SJCRH30 (cell line): ENCODE measurements at regions not wholly inside any gene's neighbourhood (a gene's known extent, or its start where the extent isn't known, plus 50 kb on each side); places are given as distances from the start of the nearest gene placed in this dataset.
"Not testable (repeated sequence)": the region's sequence is repeated elsewhere in the genome, so short reads cannot be mapped to it uniquely, and the experiment has no call there.

Source experiments
- DNase-seq, 2 experiments: peaks; one replicate each; pipeline ENCODE4 v3.0.0-alpha.2; 2015 to 2020
- H3K27ac ChIP-seq: fragments of 250-450 bp; sonication (Bioruptor Pico); 2 replicates; pipeline ENCODE4 v1.5.1; 2020; ENCODE audit warnings: mild to moderate bottlenecking, moderate library complexity
- H3K27me3 ChIP-seq: fragments of 250-450 bp; sonication (Bioruptor Pico); 2 replicates; pipeline ENCODE4 v1.5.1; 2020; ENCODE audit warnings: mild to moderate bottlenecking, moderate library complexity
- H3K36me3 ChIP-seq: fragments of 250-450 bp; sonication (Bioruptor Pico); 2 replicates; pipeline ENCODE4 v1.5.1; 2020; ENCODE audit warnings: mild to moderate bottlenecking, moderate library complexity
- H3K4me1 ChIP-seq: fragments of 250-450 bp; sonication (Bioruptor Pico); 2 replicates; pipeline ENCODE4 v1.5.1; 2020; ENCODE audit warnings: mild to moderate bottlenecking, moderate library complexity
- H3K4me3 ChIP-seq: fragments of 250-450 bp; sonication (Bioruptor Pico); 2 replicates; pipeline ENCODE4 v1.5.1; 2020; ENCODE audit warnings: mild to moderate bottlenecking, moderate library complexity
- H3K9me3 ChIP-seq: fragments of 250-450 bp; sonication (Bioruptor Pico); replicated peaks from 2 replicates; pipeline ENCODE4 v1.5.1; 2020; ENCODE audit warnings: mild to moderate bottlenecking, moderate library complexity

GRCh38 chr3:178967177-178967532, 104.5 kb downstream of the ZMAT3 start:
- Histone ChIP-seq H3K4me3 (no peak overlapping the region), H3K27me3 (no peaks in the 10 kb centered on the region), H3K27ac (no peak overlapping the region), H3K4me1 (no peaks in the 10 kb centered on the region), H3K36me3 (no peaks in the 10 kb centered on the region), H3K9me3 (no peaks in the 10 kb centered on the region)
- no peak for DNase-seq

GRCh38 chr3:178966299-178967176, 105.1 kb downstream of the ZMAT3 start:
- Histone ChIP-seq H3K4me1 (no peaks in the 10 kb centered on the region), H3K9me3 (no peaks in the 10 kb centered on the region), H3K36me3 (no peaks in the 10 kb centered on the region), H3K4me3 (peak overlapping the region; percentile 22), H3K27ac (no peak overlapping the region), H3K27me3 (no peaks in the 10 kb centered on the region)
- peak in 1 of 2 experiments; percentile 47 for DNase-seq

- Histone ChIP-seq H3K36me3 (no peaks in the 10 kb centered on the region), H3K27me3 (no peaks in the 10 kb centered on the region), H3K4me3 (no peak overlapping the region), H3K27ac (no peak overlapping the region), H3K4me1 (peaks cover 12% of the 10 kb centered on the region), H3K9me3 (no peaks in the 10 kb centered on the region)
- DNase-seq = peak in 1 of 2 experiments; percentile 18
These were observed 107.1 kb downstream of the ZMAT3 start for GRCh38 chr3:178964551-178964950.

GRCh38 chr3:178960918-178961317, 110.7 kb downstream of the ZMAT3 start:
- Histone ChIP-seq H3K4me3 (no peak overlapping the region), H3K4me1 (peaks cover 12% of the 10 kb centered on the region), H3K9me3 (no peaks in the 10 kb centered on the region), H3K27me3 (no peaks in the 10 kb centered on the region), H3K36me3 (no peaks in the 10 kb centered on the region), H3K27ac (no peak overlapping the region)
- DNase-seq = no peak

GRCh38 chr3:178960181-178960580, 111.4 kb downstream of the ZMAT3 start:
- Histone ChIP-seq H3K4me3 (no peak overlapping the region), H3K36me3 (no peaks in the 10 kb centered on the region), H3K27me3 (no peaks in the 10 kb centered on the region), H3K9me3 (no peaks in the 10 kb centered on the region), H3K4me1 (peaks cover 12% of the 10 kb centered on the region), H3K27ac (no peak overlapping the region; the same call in 1 of the 2 replicates)
- DNase-seq = peak; percentile 56 to 72

- Histone ChIP-seq H3K27ac (no peak overlapping the region), H3K4me3 (no peak overlapping the region), H3K27me3 (no peaks in the 10 kb centered on the region), H3K36me3 (no peaks in the 10 kb centered on the region), H3K4me1 (no peaks in the 10 kb centered on the region), H3K9me3 (no peaks in the 10 kb centered on the region)
- no peak for DNase-seq
These were observed 120.9 kb downstream of the ZMAT3 start for GRCh38 chr3:178950676-178951075.

- no peaks in the 10 kb centered on the region for H3K36me3 ChIP-seq
- H3K4me3 ChIP-seq = no peak overlapping the region
- no peaks in the 10 kb centered on the region for H3K9me3 ChIP-seq
- DNase-seq = no peak
- no peak overlapping the region for H3K27ac ChIP-seq
- no peaks in the 10 kb centered on the region for H3K27me3 ChIP-seq
- no peaks in the 10 kb centered on the region for H3K4me1 ChIP-seq
These were observed 121.7 kb downstream of the ZMAT3 start for GRCh38 chr3:178949896-178950295.

- Histone ChIP-seq H3K4me1 (no peaks in the 10 kb centered on the region), H3K36me3 (no peaks in the 10 kb centered on the region), H3K4me3 (no peak overlapping the region), H3K9me3 (no peaks in the 10 kb centered on the region), H3K27me3 (no peaks in the 10 kb centered on the region), H3K27ac (no peak overlapping the region)
- DNase-seq = no peak
These were observed 123.1 kb downstream of the ZMAT3 start for GRCh38 chr3:178948546-178948945.

- no peaks in the 10 kb centered on the region for H3K4me1 ChIP-seq
- no peaks in the 10 kb centered on the region for H3K36me3 ChIP-seq
- no peaks in the 10 kb centered on the region for H3K9me3 ChIP-seq
- H3K27ac ChIP-seq = no peak overlapping the region
- no peaks in the 10 kb centered on the region for H3K27me3 ChIP-seq
- no peak overlapping the region for H3K4me3 ChIP-seq
- DNase-seq = no peak
These were observed 123.9 kb downstream of the ZMAT3 start for GRCh38 chr3:178947738-178948137.

- not testable (repeated sequence) for H3K9me3 ChIP-seq, H3K27me3 ChIP-seq, DNase-seq, H3K27ac ChIP-seq, H3K4me1 ChIP-seq, H3K4me3 ChIP-seq, H3K36me3 ChIP-seq
These were observed 129.3 kb downstream of the ZMAT3 start for GRCh38 chr3:178942261-178942660.

- no peaks in the 10 kb centered on the region for H3K9me3 ChIP-seq
- H3K27me3 ChIP-seq = no peaks in the 10 kb centered on the region
- H3K27ac ChIP-seq = no peak overlapping the region
- H3K4me1 ChIP-seq = no peaks in the 10 kb centered on the region
- no peaks in the 10 kb centered on the region for H3K36me3 ChIP-seq
- no peak for DNase-seq
- H3K4me3 ChIP-seq = no peak overlapping the region
These were observed 141.5 kb downstream of the ZMAT3 start for GRCh38 chr3:178930116-178930515.

- Histone ChIP-seq H3K27ac (no peak overlapping the region), H3K4me3 (no peak overlapping the region), H3K36me3 (no peaks in the 10 kb centered on the region), H3K4me1 (no peaks in the 10 kb centered on the region), H3K27me3 (no peaks in the 10 kb centered on the region), H3K9me3 (peaks cover 3% of the 10 kb centered on the region)
- no peak for DNase-seq
These were observed 155.4 kb downstream of the ZMAT3 start for GRCh38 chr3:178916223-178916622.

- H3K9me3 ChIP-seq = peaks cover 3% of the 10 kb centered on the region
- no peaks in the 10 kb centered on the region for H3K4me1 ChIP-seq
- H3K4me3 ChIP-seq = no peak overlapping the region
- DNase-seq = no peak
- no peak overlapping the region for H3K27ac ChIP-seq
- H3K36me3 ChIP-seq = no peaks in the 10 kb centered on the region
- H3K27me3 ChIP-seq = no peaks in the 10 kb centered on the region
These were observed 156.2 kb downstream of the ZMAT3 start for GRCh38 chr3:178915365-178915764.

- no peaks in the 10 kb centered on the region for H3K36me3 ChIP-seq
- no peak for DNase-seq
These were observed 164.5 kb downstream of the ZMAT3 start for GRCh38 chr3:178907081-178907480.

GRCh38 chr3:178901204-178901603, 170.4 kb downstream of the ZMAT3 start:
- no peak for DNase-seq
- H3K27me3 ChIP-seq = no peaks in the 10 kb centered on the region
- no peaks in the 10 kb centered on the region for H3K36me3 ChIP-seq
- H3K4me1 ChIP-seq = no peaks in the 10 kb centered on the region
- no peaks in the 10 kb centered on the region for H3K9me3 ChIP-seq
- no peak overlapping the region for H3K4me3 ChIP-seq
- H3K27ac ChIP-seq = no peak overlapping the region

More at GRCh38 chr3:178907081-178907480, 164.5 kb downstream of the ZMAT3 start:
- Histone ChIP-seq H3K4me3 (no peak overlapping the region), H3K27ac (no peak overlapping the region), H3K27me3 (no peaks in the 10 kb centered on the region), H3K4me1 (no peaks in the 10 kb centered on the region), H3K9me3 (no peaks in the 10 kb centered on the region)
